Stomach (tissue), 4 donors: ENCODE measurements at regions not wholly inside any gene's neighbourhood (a gene's known extent, or its start where the extent isn't known, plus 50 kb on each side); places are given as distances from the start of the nearest gene placed in this dataset.

ENCODE experiments used
- POLR2A ChIP-seq, 4 donors: fragments of 450-650 bp; IDR thresholded peaks; one replicate each; pipeline ENCODE4 v1.6.1; 2016; ENCODE audit warnings: antibody characterized with exemption in 4 of 4, control low read depth in 2 of 4, mild to moderate bottlenecking in 1 of 4, moderate library complexity in 1 of 4
- TF ChIP-seq, protein P1 (sequence below), 7 experiments: fragments of 450-650 bp in 4 of 7; fragments of 200-600 bp in 3 of 7; sonication (generic) in 3 of 7; IDR thresholded peaks; one replicate each; pipeline ENCODE4 v1.5.1; 2016 to 2019; ENCODE audit warnings: antibody characterized with exemption in 7 of 7, control low read depth in 2 of 7, mild to moderate bottlenecking in 1 of 7

DNA sequence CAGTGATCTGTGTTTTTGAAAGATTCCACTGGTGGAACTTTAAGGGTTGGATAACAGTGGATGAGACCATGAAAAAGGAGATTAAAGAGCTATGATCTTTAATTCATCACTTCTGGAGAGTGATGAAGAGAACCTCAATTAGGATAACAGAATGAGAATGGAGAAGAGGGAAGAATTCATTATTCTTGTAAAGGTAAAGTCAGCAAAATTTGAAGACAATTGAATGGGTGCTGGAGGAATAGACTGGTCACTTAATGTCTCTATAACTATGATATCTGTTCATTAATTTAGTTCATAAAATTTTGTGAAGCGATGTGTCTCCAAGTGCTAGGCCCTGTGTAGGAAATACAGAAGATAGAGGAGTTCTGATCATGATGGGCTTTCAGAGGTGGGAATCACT, 1013.2 kb upstream of the FANCL start:
- no peak for TF ChIP-seq POLR2A (IDR thresholded peaks at IDR 0.05)
- TF ChIP-seq, protein P1, sequence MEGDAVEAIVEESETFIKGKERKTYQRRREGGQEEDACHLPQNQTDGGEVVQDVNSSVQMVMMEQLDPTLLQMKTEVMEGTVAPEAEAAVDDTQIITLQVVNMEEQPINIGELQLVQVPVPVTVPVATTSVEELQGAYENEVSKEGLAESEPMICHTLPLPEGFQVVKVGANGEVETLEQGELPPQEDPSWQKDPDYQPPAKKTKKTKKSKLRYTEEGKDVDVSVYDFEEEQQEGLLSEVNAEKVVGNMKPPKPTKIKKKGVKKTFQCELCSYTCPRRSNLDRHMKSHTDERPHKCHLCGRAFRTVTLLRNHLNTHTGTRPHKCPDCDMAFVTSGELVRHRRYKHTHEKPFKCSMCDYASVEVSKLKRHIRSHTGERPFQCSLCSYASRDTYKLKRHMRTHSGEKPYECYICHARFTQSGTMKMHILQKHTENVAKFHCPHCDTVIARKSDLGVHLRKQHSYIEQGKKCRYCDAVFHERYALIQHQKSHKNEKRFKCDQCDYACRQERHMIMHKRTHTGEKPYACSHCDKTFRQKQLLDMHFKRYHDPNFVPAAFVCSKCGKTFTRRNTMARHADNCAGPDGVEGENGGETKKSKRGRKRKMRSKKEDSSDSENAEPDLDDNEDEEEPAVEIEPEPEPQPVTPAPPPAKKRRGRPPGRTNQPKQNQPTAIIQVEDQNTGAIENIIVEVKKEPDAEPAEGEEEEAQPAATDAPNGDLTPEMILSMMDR (IDR thresholded peaks at IDR 0.05), result no peak
